ENCODE measurements at regions not wholly inside any gene's neighbourhood (a gene's known extent, or its start where the extent isn't known, plus 50 kb on each side); places are given as distances from the start of the nearest gene placed in this dataset.

DNA sequence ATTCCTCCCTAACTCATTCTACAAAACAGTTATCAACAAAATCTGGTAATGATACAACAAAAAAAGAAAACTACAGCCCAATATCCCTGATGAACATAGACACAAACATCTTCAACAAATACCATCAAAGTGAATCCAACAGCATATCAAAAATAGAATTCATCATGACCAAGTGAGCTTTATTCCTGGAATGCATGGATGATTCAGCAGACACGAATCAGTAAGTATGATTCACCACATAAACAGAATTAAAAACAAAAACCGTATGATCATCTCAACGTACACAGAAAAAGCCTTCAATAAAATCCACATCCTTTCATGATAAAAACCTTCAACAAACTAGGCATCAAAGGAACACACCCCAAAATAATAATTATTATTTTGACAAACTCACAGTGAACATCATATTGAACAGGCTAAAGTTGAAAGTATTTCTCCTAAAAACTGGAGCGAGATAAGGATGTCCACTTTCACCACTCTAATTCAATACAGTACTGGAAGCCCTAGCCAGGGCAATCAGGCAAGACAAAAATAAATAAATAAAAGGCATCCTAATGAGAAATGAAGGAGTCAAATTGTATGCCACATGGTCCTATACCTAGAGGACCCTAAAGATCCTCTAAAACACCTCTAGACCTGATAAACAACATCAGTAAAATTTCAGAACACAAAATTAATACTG, 305.1 kb upstream of the RGMB start:
- no peak for DNase-seq

DNA sequence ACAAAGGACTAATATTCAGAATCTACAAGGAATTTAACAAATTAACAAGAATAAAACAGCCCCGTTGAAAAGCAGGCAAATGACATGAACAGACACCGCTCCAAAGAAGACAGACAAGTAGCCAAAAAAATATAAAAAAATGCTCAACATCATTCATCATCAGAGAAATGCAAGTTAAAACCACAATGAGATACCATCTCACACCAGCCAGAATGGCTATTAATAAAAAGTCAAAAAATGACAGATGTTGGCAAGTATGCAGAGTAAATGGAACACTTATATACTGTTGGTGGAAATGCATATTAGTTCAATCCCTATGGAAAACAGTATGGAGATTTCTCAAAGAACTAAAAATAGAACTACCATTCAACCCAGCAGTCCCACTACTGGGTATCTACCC, 302.7 kb upstream of the RGMB start:
- DNase-seq = no peak

DNA sequence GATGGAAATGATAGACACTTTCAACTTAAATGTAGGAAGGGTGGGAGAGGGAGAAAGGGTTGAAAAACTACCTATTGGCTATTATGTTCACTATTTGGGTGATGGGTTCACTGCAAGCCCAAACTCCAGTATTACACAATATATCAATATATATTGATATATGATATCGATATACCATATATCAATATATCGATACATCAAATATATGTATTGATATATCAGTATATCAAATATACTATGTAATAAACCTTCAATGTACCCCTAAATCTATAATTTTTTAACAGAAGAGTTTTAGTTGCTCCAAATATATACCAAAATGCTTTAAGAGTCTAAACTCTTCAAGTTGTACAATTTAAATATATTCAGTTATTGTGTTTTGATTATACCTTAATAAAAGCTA, 302.0 kb upstream of the RGMB start:
- no peak for DNase-seq

DNA sequence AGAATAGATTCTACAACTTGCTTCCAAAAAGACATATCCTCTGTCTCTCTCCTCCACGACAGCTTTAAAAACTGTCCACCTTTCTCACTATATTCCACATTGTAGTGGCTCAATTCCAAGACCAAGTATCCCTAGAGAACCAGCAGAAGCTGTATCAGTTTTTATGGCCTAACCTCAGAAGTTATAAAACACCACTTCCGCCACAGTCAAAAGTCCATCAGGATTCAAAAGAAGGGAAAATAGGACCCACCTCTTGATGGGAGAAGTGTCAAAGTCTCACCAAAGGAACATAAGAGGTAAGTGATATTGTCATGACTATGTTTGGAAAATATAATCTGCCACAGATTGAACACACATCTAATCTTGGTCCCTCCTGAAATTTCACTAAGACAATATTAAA, 299.2 kb upstream of the RGMB start:
- no peak for DNase-seq

DNA sequence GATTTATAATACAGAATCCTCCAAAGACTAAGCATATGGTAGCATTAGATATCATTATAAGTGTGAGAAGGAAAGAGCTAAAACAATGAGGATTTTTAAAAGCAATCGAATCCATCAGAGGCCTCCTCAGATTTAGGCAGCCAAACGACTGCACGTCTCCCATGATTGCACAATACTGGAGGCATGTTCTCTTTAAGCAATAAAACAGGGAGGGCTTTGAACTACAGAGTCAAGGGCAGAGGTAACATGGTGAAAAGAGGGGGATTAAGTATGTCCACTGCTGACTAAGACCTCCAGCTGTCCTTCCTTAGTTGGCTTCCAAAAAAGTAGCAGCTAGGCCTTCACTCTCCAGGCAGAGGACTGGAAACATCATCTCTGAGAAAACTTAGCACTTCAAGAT, 298.7 kb upstream of the RGMB start:
- no peak for DNase-seq

DNA sequence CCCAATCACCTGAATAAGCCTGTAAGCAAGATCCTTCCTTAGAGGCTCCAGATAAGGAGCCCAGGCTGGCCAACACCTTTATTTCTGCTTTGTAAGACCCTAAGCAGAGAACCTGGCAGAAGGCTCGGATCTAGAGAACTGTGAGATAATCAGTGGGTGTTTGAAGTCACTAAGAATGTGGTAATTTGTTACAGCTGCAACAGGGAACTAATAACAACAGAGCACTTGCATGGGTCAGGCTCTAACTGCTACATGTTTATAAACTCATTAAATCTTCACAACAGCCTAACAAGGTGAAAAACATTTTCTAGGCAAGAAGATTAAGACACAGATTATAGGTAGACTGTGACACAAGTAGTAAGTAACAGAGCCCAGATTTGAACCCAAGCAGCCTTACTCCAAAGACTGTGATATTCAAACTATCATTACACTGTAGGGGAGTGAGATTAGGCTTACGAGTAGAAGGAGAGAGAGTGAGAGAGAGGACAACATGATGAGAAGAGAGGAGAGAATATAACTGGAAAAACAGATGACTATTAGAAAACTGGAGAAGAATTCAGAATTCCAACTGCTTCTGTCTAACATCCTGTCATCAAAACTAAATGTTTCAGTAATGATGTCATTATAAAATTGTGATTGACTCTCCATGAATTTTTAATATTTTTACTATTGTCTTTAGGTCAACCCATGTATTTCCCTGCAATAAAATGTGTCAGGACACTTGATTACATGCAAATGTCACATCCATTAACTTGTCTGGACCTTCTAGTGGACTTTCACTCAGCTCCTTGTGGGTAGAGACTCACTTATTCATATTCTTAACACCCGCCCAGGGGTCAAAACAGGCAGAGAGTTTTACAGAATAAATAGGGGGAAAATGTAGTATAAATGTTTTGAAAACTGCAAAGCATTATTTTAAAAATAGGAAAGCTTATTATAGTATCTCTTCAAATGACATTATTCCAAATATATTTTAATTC, 290.9 kb upstream of the RGMB start:
- no peak for DNase-seq

DNA sequence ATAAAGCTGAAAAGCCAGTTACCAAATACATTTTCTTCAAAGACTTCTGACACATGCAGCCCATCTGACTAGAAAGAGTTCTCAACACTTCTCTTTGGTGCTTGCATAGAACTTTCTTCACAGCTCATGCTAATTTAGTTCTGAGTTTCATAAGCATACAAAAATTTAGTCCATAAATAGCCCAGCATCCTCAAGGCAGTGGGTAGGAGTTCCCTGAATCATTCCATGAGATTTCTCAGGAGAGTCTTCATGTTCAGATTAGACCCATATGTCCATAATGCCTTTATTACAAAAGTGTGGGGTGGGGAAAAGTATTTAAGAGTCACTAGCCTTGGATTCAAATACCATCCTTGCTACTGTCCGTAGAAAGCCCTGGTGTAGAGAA, 290.2 kb upstream of the RGMB start:
- no peak for DNase-seq

DNA sequence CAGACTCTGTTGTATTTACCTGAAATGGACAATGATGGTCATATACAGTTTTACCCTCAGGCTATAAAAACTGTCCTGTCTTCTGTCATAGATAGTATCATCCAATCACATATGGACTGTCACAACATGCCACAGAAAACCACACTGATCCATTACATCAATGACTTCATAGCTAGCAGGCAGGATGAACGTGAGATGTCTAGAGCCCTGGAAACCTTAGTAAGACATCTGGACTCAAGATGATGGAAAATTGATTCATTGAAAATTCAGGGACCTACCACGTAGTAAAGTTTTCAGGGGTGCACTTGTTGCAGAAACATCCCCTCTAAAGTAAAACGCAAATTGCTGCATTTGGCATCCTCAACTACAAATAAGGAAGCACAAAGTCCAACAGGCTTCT, 284.4 kb upstream of the RGMB start:
- no peak for DNase-seq

DNA sequence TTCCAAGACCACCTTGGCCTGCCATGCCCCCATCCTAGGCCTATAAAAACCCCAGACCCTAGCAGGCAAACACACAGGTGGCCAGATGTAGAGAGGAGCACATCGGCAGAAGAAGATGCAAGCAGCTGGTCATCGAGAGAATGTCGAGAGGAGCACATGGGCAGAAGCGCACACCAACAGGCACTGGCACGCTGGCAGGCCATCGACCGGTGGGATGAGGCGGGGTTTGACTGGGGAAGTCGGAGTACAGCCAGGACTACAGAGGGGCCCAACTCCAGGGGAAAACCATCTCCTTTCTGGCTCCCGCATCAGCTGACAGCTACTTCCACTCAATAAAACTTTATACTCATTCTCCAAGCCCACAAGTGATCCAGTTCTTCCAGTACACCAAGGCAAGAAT, 283.1 kb upstream of the RGMB start:
- DNase-seq = no peak

DNA sequence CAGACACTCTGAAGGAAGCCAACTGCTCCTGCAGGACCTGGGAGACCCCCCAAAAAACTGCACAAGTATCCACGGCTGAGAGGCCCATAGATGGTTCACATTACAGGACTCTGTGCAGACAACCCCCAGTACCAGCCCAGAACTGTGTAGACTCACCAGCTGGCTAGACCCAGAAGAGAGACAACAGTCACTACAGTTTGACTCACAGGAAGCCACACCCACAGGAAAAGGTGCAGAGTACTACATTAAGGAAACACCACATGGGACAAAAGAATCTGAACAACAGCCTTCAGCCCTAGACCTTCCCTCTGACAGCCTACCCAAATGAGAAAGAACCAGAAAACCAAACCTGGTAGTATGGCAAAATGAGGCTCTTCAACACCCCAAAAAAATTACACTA, 281.2 kb upstream of the RGMB start:
- no peak for DNase-seq

DNA sequence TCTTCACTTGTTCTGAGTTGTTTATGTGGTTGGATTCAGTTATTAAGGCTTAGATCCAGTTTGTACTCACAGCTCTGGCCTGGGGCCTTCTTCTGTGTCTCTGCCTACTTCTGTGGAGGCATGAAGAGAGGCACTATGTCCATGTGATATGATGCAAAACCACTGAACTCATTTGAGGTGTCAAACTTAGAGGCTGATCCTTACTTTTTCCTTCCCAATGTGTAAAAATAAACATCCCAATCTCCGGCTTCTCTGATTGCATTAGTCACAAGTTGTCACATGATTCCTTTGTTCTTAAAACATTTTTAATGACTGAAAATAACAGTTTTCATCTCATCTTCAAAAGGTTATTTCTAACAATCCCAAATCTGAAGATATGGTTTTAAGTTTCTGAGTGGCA, 276.0 kb upstream of the RGMB start:
- no peak for DNase-seq

DNA sequence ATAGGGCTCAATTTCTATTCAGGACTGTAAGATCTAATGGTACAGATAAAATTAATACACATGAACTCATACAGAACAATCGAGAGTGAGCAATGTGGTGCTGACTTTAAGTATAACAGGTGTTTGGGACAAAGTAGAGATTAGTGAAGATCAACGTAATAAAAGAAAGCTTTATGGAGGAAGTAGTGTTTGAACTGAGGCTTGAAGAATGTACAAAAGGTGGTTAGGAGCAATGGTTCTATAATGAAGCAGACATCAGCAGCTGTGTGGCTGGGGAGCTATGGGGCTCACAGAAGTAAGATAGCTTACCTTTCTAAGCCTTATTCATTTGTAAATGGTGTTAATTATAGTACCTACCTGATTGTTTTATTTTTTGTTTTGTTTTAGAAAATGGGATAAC, 275.4 kb upstream of the RGMB start:
- no peak for DNase-seq

DNA sequence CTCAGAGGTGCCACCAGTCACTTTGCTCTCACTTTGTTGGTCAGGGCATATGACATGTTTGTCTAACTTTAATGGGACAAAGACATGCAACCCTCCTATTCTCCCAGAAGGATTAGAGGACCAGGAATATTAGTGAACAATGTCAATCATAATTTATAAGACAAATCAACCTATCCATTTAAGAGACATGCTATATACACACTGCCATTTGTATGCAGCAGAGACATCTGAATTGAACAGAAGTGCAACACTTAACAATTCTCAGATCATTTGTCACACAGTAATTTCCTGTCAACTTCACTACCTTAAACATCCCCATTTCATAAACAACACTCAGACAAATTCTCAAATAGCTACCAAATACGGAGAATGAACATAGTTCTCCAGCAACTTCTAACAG, 273.6 kb upstream of the RGMB start:
- DNase-seq = no peak

DNA sequence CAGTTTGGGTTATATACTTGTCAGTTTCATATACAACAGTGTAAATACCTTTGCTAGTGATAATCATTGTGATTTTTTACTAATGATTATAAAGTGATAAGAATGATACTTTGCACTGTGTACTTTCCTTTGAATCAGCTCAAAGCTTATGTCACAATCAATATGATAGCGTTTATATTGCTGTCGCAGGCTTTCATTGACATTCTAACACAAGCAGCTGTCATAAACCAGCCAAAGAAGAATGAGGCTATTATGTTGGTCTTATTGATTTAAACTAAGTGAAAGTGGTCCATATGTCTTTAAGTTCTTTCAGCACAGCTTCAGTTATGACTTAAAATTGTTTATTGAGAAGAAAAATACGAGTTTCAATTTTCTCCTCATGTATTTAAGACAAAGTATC, 272.7 kb upstream of the RGMB start:
- no peak for DNase-seq

DNA sequence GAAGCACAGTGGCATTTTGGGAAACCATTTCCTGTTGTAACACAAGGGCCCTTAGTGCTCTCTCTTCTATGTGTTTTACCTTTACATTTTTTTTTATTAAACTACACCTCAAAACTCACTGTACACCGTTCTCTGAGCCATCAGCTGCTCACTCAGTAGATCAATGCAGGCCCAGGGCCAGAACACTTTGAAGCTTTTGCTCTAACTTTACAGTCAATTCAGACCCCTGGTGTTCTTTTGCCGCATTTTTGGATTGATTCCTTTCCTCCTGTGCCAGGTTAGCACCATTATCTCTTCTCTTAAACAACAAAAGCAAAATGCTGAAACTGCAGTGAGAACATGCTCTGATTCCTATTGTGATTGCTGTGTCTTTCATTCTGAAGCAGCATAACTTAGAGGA, 269.8 kb upstream of the RGMB start:
- no peak for DNase-seq

DNA sequence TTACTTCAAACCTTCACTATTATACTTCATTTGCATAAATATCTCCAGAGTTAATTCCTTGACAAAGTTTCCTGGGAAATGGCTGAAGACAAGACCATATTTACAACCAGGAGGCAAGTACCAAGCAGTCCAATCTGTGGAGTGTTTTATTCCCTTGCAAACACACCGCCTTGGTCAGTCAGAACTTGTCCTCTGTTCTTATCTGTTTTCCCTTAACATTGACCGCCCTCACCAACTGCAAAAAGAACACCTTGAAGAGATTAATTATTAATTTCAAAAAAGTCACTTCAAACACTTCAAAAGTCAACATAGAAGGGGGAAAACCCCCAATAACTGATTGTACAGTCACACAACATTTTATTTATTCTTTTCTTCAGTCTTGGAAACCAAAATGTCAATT, 269.0 kb upstream of the RGMB start:
- no peak for DNase-seq

DNA sequence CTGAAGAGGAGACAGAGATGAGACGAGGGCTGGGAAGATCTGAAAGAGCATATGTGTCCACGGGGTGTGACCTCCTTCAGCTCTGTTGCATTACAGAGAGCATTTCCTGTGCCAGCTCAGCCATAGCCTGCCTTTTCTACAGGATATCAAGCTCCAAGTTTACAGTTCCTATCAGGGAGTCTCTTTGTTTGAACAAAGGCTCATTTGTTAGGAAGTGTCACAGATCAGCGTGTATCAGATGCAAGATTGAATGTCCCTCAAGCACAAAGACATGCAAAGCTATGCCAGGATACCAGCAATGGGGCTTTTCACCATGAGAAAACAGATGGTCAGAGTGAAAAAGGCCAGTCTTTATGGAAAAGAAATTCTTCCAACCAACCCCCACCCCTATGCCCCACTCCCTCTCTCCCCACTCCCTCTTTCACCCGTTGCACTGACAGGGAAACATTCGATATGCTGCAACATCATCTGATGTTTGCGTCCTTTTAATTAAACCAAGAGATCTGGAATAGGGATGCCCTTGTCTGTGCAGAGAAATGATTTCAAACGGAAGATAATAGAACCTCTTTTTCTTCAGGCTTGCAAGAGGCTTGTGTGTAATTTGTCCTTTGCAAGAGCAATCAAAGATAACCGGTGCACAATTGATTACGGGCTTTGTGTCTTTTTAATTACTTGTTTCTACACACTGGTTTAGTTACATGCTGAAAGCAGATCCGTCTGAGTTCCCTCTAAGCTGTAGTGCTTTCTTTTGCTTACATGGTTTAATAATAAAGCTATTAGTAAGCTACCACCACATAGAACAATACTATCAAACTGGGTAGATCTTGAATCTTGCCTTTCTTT, 263.1 kb upstream of the RGMB start:
- DNase-seq = no peak

DNA sequence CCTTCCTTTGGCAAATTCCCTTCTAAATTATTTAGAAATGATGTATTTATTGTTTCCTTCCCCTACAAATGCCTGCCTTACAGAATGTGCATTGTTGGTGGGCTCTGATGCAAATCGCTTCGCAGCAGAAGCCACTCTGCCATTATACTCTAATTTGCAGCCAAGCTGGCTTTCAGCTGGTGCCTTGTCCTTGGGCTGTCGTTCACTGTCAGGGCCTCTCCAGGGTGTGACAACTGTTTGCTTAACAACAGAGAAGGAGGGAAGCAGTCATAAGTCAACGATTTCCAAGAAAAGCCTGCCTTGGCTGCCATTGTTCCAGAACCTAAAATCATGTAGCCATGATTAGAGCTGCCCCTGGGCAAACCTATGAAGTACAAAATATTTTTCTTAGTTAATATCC, 260.1 kb upstream of the RGMB start:
- no peak for DNase-seq

DNA sequence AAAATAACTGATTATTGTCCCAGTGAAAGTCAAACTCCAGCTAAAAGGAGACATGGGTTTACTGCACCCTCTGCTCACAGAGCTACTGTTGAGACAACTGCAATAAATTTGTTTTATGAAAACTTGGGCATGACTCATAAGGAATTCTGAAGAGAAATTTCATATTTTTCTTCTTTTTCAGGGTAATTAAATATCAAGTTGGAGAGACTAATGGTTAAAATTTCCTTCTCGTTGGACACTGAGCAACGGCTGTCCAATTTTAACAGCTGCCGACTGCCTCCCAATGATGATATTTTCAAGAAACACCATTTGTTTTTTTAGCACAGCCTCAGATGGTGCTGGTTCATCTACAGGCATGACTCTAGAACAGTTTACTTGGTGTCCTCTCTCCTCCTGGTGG, 259.2 kb upstream of the RGMB start:
- no peak for DNase-seq

DNA sequence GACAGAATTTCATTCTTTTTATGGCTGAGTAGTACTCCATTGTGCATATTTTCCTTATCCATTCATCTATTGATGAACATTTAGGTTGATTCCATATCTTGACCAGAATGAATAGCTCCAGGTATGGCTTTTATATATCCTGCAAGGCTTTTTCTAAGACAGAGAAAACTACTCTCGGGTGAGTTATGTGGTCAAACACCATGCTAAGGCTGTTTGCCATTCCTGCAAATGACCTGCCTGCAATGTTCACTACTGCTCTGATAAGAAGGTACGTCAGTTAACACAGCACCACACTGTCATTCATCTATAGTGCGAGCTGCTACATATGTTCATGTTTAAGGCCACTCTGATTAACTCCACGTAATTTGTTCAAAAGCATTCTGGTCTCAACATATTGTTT, 256.8 kb upstream of the RGMB start:
- no peak for DNase-seq

DNA sequence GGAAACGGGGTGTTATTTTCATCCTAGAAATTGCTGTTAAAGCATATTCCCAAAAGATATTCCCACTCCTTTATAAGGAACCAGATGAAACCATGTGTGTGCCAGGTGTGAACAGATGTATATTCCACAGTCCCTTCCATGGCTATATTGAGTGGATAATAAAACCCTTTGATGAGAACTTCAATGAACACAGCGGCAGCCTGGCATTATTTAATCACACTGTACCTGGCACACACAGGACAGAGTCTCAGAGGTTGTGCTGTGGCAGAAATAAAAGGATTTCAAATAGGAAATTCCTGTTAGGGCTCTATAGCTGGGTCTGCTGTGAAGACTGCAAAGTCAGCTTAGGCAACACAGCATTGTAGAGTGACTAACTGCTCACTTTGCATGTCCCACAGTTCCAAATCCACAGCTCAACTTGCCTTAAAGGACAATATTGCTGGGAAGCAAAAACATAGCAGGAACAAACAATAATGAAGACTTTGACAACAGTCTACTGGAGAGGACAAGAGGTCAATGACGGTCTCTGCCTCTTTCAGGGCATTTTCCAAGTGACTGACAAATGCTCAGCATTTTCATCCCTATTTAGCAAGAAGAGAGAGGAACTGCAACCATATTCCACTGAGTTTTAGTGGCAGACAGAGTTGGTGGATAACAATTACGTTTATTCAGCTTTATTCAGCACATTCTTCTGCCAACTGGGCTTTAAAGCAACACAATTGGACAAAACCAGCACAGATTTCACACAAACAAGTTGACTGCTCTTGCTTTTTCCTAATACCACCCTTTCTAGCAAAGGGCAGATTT, 255.7 kb upstream of the RGMB start:
- no peak for DNase-seq

DNA sequence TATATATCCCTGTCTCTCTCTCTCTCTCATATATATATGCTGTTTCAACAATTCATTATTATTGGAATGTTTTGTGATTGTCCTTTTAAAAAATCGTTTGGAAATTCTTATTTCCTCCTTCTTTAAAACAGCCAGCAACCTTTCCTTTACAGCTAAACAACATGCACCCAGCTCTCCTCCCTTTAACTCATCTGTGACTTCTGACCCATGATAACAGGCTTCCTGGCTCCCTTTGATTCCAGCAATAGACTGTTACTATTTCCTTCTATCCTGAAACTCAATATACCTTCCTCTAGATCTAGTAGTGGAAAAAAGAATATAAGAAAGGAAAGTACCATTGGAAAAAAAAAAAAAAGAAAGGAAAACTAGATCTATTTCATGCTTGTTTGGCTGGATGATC, 254.7 kb upstream of the RGMB start:
- no peak for DNase-seq

DNA sequence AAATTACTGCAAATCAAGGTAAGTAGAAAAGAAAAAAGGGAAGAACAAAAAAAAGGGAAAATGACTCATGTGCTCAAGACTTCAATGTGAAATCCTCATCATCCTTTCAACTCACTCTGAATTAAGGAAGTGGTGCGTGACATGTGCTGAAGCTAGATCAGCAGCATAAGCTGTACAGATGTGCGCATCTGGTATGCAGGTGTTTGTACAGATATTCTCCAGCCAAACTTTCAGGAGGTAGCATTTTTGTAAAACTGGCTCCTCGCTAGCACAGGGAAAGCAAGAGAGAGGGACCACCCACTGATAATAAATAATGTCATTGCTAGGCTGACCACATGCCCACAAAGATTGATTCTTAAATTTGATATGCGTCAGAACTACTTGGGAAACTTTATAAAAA, 253.9 kb upstream of the RGMB start:
- DNase-seq = no peak
